ENCODE measurements at regions not wholly inside any gene's neighbourhood (a gene's known extent, or its start where the extent isn't known, plus 50 kb on each side); places are given as distances from the start of the nearest gene placed in this dataset.
"Not testable (repeated sequence)": the region's sequence is repeated elsewhere in the genome, so short reads cannot be mapped to it uniquely, and the experiment has no call there.

- H3K9ac ChIP-seq (ENCODE audit: insufficient read depth in 1 of 2, low read depth in 2 of 2, low read length in 2 of 2) = no peak overlapping the region
- H3K9me3 ChIP-seq (replicated peaks; ENCODE audit: control insufficient read depth, insufficient read depth, low read depth, low read length) = no peaks in the 10 kb centered on the region
- H3K27ac ChIP-seq (ENCODE audit: extremely low read depth, low read depth, low read length) = no peak overlapping the region
- no peak overlapping the region for H2AFZ ChIP-seq (ENCODE audit: low read depth, low read length)
- H3K9me1 ChIP-seq (ENCODE audit: control insufficient read depth, insufficient read depth, low read length) = no peaks in the 10 kb centered on the region
- in situ Hi-C loops (cut with MboI) (no loop called here), intact Hi-C loops (cut with micrococcal nuclease) (no loop called here)
- H3K36me3 ChIP-seq (ENCODE audit: control insufficient read depth, insufficient read depth, low read length) = no peaks in the 10 kb centered on the region
- WGBS (ENCODE audit: insufficient coverage, low coverage, missing lambda C conversion rate) = 78% methylated on average over 5 of the region's 5 CpGs
- no peak overlapping the region for H3K4me3 ChIP-seq
- DNase-seq (ENCODE audit: extremely low read depth in 1 of 4, low spot score in 3 of 4) = no peak
- no peaks in the 10 kb centered on the region for H3K4me1 ChIP-seq (replicated peaks in 1 of 2; ENCODE audit: control insufficient read depth in 2 of 2, insufficient read depth in 2 of 2, low read length in 2 of 2)
- no peak for ATAC-seq
- no peaks in the 10 kb centered on the region for H4K20me1 ChIP-seq (replicated peaks; ENCODE audit: control insufficient read depth, insufficient read depth, low read length)
- H3K79me2 ChIP-seq (ENCODE audit: control insufficient read depth, insufficient read depth, low read length) = no peaks in the 10 kb centered on the region
- CTCF ChIA-PET (ENCODE audit: low intra/inter-chr PET ratio) = no interaction called here
- POLR2A ChIA-PET = no interaction called here
- no TSS peak for BruUV-seq (replicated peaks)
- FAIRE-seq = no peak
- TF ChIP-seq RNF2 (IDR thresholded peaks at IDR 0.05) = no peak
- TF ChIP-seq CAMTA2 (CRISPR knock-in tag; conservative IDR thresholded peaks at IDR 0.05) = no peak
- no peaks in the 10 kb centered on the region for H3K27me3 ChIP-seq (ENCODE audit: control insufficient read depth in 2 of 2, insufficient read depth in 2 of 2, low read length in 2 of 2)
- no peak overlapping the region for H3K4me2 ChIP-seq (ENCODE audit: insufficient read depth, low read length)
Observed at GRCh38 chr3:87691109-87691508, 367.7 kb downstream of the CGGBP1 start.

DNA sequence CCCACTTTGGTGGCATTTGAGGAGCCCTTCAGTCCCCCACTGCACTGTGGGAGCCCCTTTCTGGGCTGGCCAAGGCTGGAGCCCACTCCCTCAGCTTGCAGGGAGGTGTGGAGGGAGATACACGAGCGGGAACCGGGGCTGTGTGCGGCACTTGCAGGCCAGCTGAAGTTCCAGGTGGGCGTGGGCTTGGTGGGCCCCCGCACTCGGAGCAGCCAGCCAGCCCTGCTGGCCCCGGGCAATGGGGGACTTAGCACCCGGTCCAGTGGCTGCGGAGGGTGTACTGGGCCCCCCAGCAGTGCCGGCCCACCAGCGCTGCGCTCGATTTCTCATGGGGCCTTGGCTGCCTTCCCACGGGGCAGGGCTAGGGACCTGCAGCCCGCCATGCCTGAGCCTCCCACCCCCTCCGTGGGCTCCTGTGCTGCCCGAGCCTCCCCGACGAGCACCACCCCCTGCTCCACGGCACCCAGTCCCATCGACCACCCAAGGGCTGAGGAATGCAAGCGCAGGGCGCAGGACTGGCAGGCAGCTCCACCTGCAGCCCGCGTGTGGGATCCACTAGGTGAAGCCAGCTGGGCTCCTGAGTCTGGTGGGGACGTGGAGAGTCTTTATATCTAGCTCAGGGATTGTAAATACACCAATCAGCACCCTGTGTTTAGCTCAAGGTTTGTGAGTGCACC, 379.7 kb downstream of the CGGBP1 start:
- intact Hi-C loops (cut with micrococcal nuclease); H3K9ac ChIP-seq (ENCODE audit: insufficient read depth in 1 of 2, low read depth in 2 of 2, low read length in 2 of 2); H3K4me1 ChIP-seq (replicated peaks in 1 of 2; ENCODE audit: control insufficient read depth in 2 of 2, insufficient read depth in 2 of 2, low read length in 2 of 2); H3K9me3 ChIP-seq (replicated peaks; ENCODE audit: control insufficient read depth, insufficient read depth, low read depth, low read length); H3K27me3 ChIP-seq (ENCODE audit: control insufficient read depth in 2 of 2, insufficient read depth in 2 of 2, low read length in 2 of 2); H3K9me1 ChIP-seq (ENCODE audit: control insufficient read depth, insufficient read depth, low read length); POLR2A ChIA-PET; H3K4me3 ChIP-seq; H4K20me1 ChIP-seq (replicated peaks; ENCODE audit: control insufficient read depth, insufficient read depth, low read length); FAIRE-seq; H3K79me2 ChIP-seq (ENCODE audit: control insufficient read depth, insufficient read depth, low read length); H3K27ac ChIP-seq (ENCODE audit: extremely low read depth, low read depth, low read length); ATAC-seq; H3K36me3 ChIP-seq (ENCODE audit: control insufficient read depth, insufficient read depth, low read length); CTCF ChIA-PET (ENCODE audit: low intra/inter-chr PET ratio); in situ Hi-C loops (cut with MboI); H3K4me2 ChIP-seq (ENCODE audit: insufficient read depth, low read length); DNase-seq (ENCODE audit: extremely low read depth in 1 of 4, low spot score in 3 of 4); H2AFZ ChIP-seq (ENCODE audit: low read depth, low read length); BruUV-seq (replicated peaks): not testable (repeated sequence)
- no CpG with 5 or more reads among the region's 27 CpGs for WGBS (ENCODE audit: insufficient coverage, low coverage, missing lambda C conversion rate)
